Sigmoid colon (tissue), 4 donors: ENCODE measurements at regions not wholly inside any gene's neighbourhood (a gene's known extent, or its start where the extent isn't known, plus 50 kb on each side); places are given as distances from the start of the nearest gene placed in this dataset.

ENCODE experiments used
- CTCF ChIP-seq, 4 experiments: fragments of 450-650 bp in 3 of 4; fragments of 200-600 bp in 1 of 4; IDR thresholded peaks; one replicate each; pipeline ENCODE4 v1.5.1; 2016 to 2019; ENCODE audit warnings: antibody characterized with exemption in 4 of 4, mild to moderate bottlenecking in 3 of 4, moderate library complexity in 2 of 4
- POLR2A ChIP-seq, 2 donors: fragments of 450-650 bp; IDR thresholded peaks; one replicate each; pipeline ENCODE4 v1.6.1; 2016; ENCODE audit warnings: antibody characterized with exemption in 2 of 2, mild to moderate bottlenecking in 2 of 2, moderate library complexity in 2 of 2
- POLR2AphosphoS5 ChIP-seq, 4 donors: sonication (generic); formaldehyde crosslinking; IDR thresholded peaks; one replicate each; pipeline ENCODE4 v1.6.1; 2017; ENCODE audit warnings: antibody characterized with exemption in 4 of 4

DNA sequence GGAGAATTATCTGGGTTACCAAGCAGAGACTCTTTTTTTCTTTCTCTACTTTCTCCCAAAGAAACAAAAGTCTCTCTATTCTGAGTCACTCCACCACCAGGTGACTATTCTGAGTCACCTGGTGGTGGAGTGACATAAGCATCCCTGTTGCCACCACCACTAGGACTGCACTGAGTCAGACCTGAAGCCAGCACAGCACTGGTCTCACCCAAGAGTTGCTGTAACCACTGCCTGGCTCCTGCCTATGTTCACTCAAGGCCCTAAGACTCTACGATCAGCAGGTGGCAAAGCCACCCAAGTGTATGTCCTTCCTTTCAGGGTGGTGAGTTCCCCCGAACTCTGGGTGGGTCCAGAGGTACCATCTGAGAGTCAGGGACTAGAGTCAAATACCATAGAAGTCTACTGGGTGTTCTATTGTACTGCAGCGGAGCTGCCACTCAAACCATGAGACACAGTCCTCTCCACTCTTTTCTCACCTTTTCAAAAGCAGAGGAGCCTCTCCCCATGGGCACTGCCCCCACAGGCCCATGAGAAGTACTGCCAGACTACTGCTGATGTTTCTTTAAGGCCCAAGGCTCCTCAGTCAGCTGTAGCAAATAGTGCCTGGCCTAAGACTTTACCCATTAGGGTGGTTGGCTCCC is 209.6 kb upstream of the IRS4 start:
- TF ChIP-seq CTCF (IDR thresholded peaks at IDR 0.05) (no peak), POLR2AphosphoS5 (IDR thresholded peaks at IDR 0.05) (no peak), POLR2A (IDR thresholded peaks at IDR 0.05) (no peak)
